ENCODE measurements at regions not wholly inside any gene's neighbourhood (a gene's known extent, or its start where the extent isn't known, plus 50 kb on each side); places are given as distances from the start of the nearest gene placed in this dataset.
"Not testable (repeated sequence)": the region's sequence is repeated elsewhere in the genome, so short reads cannot be mapped to it uniquely, and the experiment has no call there.

GRCh38 chr1:222416001-222416791 lies 131.7 kb downstream of the HHIPL2 start:
- peak; percentile 3 to 26 for DNase-seq (ENCODE audit: low read depth in 2 of 2)

- no peak for DNase-seq (ENCODE audit: low read depth in 2 of 2)
Measured at GRCh38 chr1:222415441-222415840, 132.5 kb downstream of the HHIPL2 start.

- no peak for DNase-seq (ENCODE audit: low read depth in 2 of 2)
Measured at GRCh38 chr1:222413991-222414549, 133.8 kb downstream of the HHIPL2 start.

DNA sequence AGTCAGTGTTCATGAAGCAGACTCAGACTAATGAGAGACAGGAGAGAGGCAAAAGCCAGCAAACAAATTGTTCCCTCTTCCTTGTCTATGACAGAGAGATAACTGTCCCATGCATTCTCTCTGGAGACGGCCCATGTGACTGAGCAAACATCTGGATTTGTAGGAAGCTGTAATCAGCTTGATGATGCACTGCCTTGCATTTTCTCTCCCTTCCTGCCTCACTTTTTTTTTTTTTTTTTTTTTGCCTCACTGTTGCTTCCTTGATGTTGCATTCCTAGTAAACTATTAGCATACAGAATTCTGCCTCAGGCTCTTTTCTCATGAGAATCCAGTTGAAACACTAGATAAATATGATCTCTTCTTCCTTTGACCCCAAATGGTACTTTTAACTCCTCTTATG lies 134.5 kb downstream of the HHIPL2 start:
- no peak for DNase-seq (ENCODE audit: low read depth in 2 of 2)

DNA sequence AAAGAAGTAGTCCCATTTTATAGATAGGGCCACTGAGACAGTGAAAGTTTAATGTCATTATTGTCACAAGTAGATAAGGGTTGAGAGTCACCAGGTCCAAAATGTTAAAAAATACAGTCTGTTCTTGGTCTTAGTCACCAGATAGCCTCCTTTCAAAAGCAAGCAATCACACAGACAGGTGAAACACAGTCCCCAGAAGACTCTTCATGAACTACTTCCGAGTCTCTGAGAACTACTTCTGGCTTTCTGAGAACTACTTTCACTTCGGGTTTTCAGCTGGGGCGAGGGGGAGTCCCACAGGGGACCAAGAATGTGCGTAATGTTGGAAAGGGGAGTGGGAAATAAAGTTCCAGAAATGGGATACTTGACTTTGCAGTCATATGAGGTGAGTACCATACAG lies 143.2 kb downstream of the HHIPL2 start:
- DNase-seq (ENCODE audit: low read depth in 2 of 2), result no peak

DNA sequence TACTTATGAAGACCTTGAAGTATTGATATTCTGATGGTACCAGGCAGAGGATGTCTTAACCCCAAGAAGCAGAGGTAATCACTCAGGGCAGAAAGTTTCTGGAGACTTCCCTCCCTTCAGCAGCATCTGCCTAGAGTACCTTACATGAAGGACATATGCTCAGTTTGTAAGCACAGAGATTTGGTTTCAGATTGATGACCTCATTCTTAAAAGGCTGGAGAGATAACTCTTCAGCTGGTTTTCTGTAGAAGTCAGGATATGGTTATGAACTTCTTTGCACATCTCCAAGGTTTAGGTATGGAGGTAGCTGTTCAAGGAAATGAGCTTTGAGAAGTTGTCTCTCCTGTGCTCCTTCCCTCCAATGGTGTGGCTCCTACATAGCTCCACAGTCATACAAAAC lies 148.7 kb downstream of the HHIPL2 start:
- no peak for DNase-seq (ENCODE audit: low read depth in 2 of 2)

DNA sequence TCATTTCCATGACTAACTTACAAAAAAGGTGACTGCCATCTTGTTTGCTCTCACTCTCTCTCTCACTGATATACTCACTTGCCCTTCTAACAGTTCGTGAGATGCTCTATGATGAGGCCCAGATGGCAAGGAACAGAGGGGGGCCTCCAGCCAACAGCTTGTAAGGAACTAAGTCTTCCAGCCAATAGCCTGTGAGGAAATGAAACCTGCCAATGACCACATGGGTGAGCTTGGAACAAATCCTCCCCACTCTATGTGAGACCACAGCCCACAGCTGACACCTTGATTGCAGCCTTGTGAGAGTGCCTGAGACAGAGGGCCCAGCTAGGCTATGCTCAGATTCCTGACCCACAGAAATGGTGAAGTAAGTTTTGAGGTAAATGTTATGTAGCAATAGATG lies 153.7 kb downstream of the HHIPL2 start:
- DNase-seq (ENCODE audit: low read depth in 2 of 2), result no peak

GRCh38 chr1:222392556-222392955 lies 155.3 kb downstream of the HHIPL2 start:
- DNase-seq (ENCODE audit: low read depth in 2 of 2), result no peak

GRCh38 chr1:222390181-222390580 lies 157.7 kb downstream of the HHIPL2 start:
- no peak for DNase-seq (ENCODE audit: low read depth in 2 of 2)

DNA sequence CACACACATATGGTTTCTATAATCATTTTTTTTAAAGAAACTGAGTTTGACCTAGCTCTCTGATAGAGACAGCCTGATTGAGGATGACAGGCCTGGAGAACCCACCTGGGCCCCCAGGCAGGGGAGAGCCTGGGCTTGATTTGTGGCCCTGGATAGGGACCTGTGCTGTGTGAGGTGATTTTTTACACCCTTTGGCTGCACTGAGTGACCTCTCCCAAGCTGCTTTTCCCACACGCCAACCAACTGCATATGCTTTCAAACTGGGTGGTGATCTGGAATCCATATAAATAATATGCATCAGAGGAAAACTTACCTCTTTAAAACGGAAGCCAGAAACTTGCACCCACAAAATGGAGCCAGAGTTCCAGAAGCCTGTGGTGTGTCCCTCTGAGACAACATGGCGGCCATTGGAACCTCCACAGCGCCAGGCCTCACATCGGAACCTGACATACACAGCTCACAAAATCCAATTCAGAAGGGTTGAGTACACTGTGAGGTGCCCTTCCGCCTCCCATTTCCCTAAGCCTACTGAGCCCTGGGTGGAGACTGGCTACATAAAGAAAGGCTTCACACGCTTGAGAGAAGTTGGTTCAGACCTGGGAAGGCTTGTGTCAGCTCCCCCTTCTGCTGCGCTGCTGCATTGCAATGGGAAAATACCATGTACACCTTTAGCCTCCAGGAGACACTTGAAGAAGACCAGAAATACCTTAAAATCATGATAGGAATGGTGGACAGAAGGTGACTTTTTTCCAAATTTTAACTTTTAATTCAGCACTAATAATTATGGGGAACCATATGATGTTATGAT lies 160.7 kb downstream of the HHIPL2 start:
- no peak for DNase-seq (ENCODE audit: low read depth in 2 of 2)

- no peak for DNase-seq (ENCODE audit: low read depth in 2 of 2)
Measured at GRCh38 chr1:222385955-222386354, 161.9 kb downstream of the HHIPL2 start.

DNA sequence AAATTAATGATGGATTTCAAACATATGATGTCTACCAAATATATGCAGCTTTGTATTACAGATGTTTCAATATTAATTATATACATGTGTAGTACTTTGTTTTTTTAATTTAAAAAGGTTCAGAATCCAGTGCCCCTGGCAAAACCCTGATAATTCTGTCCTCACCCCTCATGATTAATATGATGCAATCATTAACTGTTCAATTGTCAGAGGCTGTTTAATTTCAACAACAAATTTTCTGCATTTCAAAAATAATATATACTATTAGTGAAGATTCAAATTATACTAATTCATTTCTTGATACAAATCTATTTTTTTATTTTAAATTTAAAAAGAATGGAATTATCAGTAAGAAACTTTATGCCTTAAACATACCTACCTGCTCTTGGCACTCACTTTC lies 162.6 kb downstream of the HHIPL2 start:
- no peak for DNase-seq (ENCODE audit: low read depth in 2 of 2)

- no peak for DNase-seq (ENCODE audit: low read depth in 2 of 2)
Measured at GRCh38 chr1:222384531-222384930, 163.4 kb downstream of the HHIPL2 start.

DNA sequence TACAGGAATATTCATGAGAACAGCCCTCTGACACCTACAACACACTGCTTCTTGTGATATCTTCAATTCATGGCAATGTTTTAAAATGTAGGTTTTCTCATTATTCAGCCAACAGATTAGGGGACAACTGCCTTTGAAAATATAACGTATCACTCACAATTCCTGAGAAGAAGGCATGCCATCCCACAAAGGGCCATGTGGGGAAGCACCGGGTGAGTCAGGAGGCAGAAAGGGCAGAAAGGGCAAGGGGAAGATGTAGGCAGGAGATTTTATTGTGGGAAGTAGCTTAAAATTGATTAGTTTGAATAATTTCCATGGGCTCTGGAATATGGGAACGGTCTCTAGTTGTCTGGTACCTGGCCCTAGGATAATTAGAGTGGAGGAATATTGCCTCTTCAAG lies 165.7 kb downstream of the HHIPL2 start:
- DNase-seq (ENCODE audit: low read depth in 2 of 2), result no peak

GRCh38 chr1:222377428-222378088 lies 170.3 kb downstream of the HHIPL2 start:
- no peak for DNase-seq (ENCODE audit: low read depth in 2 of 2)

DNA sequence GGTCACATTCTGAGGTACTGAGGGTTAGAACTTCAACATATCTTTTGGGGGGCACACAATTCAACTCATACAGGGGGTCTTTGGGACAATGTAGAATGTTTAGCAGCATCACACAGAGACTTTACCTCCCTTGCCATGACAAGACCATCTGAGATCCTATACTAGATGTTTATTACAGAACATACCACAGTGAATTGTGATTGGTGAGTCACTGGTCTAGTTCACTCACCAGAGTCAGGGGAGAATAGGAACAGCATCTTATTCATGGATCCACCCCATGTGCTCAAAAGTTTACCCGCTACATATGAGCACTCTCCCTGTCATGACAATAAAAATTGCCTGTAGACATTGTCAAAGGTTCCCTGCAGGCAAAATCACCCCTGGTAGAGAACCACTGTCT lies 171.1 kb downstream of the HHIPL2 start:
- DNase-seq (ENCODE audit: low read depth in 2 of 2), result not testable (repeated sequence)

DNA sequence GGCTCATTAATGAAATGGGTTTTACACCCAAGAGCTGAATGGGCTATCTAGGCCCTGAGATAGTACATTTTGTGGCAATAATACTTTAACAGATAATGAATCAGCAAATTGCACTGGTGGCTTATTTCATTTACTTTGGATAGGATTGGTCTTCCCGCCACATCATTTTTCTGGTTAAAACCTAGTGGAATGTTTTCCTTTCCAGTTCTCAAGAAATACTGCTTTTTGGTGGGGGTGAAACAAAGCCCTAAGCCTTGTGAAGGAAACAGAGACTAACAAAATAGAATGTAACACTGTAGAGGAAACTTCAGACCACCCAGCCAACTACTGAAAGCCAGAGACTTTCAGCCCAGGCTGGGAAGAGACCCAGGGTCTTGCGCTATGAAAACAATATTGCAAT lies 172.2 kb downstream of the HHIPL2 start:
- DNase-seq (ENCODE audit: low read depth in 2 of 2), result no peak

- DNase-seq (ENCODE audit: low read depth in 2 of 2), result no peak
Measured at GRCh38 chr1:222373831-222374602, 173.9 kb downstream of the HHIPL2 start.

GRCh38 chr1:222373216-222373615 lies 174.7 kb downstream of the HHIPL2 start:
- DNase-seq (ENCODE audit: low read depth in 2 of 2), result no peak

GRCh38 chr1:222372221-222372620 lies 175.7 kb downstream of the HHIPL2 start:
- DNase-seq (ENCODE audit: low read depth in 2 of 2), result no peak

GRCh38 chr1:222370913-222371675 lies 176.8 kb downstream of the HHIPL2 start:
- DNase-seq (ENCODE audit: low read depth in 2 of 2), result no peak

Measured in activated CD4-positive, alpha-beta T cell treated with anti-CD3 and anti-CD28 coated beads for 24 hours (primary cell).